MM.1S (cell line): ENCODE measurements at regions not wholly inside any gene's neighbourhood (a gene's known extent, or its start where the extent isn't known, plus 50 kb on each side); places are given as distances from the start of the nearest gene placed in this dataset.

Source experiments
- CTCF ChIP-seq: fragments of 300-600 bp; sonication (generic); IDR thresholded peaks from 2 replicates; pipeline ENCODE4 v1.5.1; 2016; ENCODE audit warnings: antibody characterized with exemption, low read length, mixed read lengths
- EZH2phosphoT487 ChIP-seq: fragments of 300-600 bp; sonication (generic); IDR thresholded peaks from 2 replicates; pipeline ENCODE4 v1.6.1; 2018; ENCODE audit warnings: antibody characterized with exemption, low read length

- no peak for TF ChIP-seq CTCF
- no peak for TF ChIP-seq EZH2phosphoT487
Measured at GRCh38 chr2:37816686-37817085, 108.4 kb upstream of the RMDN2 start.
